H9 (cell line): ENCODE measurements at regions not wholly inside any gene's neighbourhood (a gene's known extent, or its start where the extent isn't known, plus 50 kb on each side); places are given as distances from the start of the nearest gene placed in this dataset.

ENCODE experiments used
- DNase-seq: peaks from one replicate; pipeline ENCODE4 v3.0.0-alpha.2; 2017
- H2AFZ ChIP-seq: one replicate; pipeline ENCODE4 v1.6.1; 2013; ENCODE audit warnings: mild to moderate bottlenecking, low read length, control low read depth, moderate library complexity
- H2AK5ac ChIP-seq: 2 replicates; pipeline ENCODE4 v1.6.1; 2013; ENCODE audit warnings: low read length, control low read depth, mixed read lengths; ENCODE audit not compliant: insufficient read length
- H2BK120ac ChIP-seq: one replicate; pipeline ENCODE4 v1.6.1; 2013; ENCODE audit warnings: low read depth, mild to moderate bottlenecking, low read length, control low read depth, inconsistent platforms; ENCODE audit not compliant: poor library complexity, severe bottlenecking
- H2BK12ac ChIP-seq: 2 replicates; pipeline ENCODE4 v1.6.1; 2013; ENCODE audit warnings: low read length, control low read depth, mixed read lengths, low read depth; ENCODE audit not compliant: insufficient read length
- H2BK15ac ChIP-seq: 2 replicates; pipeline ENCODE4 v1.6.1; 2013; ENCODE audit warnings: low read depth, low read length, control low read depth
- H2BK20ac ChIP-seq: one replicate; pipeline ENCODE4 v1.6.1; 2013; ENCODE audit warnings: low read depth, mild to moderate bottlenecking, low read length, control low read depth, inconsistent platforms; ENCODE audit not compliant: poor library complexity, severe bottlenecking
- H2BK5ac ChIP-seq: 2 replicates; pipeline ENCODE4 v1.6.1; 2013; ENCODE audit warnings: low read length, control low read depth, mixed read lengths; ENCODE audit not compliant: insufficient read length
- H3K14ac ChIP-seq: 2 replicates; pipeline ENCODE4 v1.6.1; 2013; ENCODE audit warnings: low read length, control low read depth; ENCODE audit not compliant: insufficient read depth
- H3K18ac ChIP-seq: 2 replicates; pipeline ENCODE4 v1.6.1; 2013; ENCODE audit warnings: low read depth, mild to moderate bottlenecking, mixed read lengths, low read length, control low read depth; ENCODE audit not compliant: insufficient read length
- H3K23ac ChIP-seq: 2 replicates; pipeline ENCODE4 v1.6.1; 2013; ENCODE audit warnings: low read length, control low read depth, mixed read lengths, low read depth; ENCODE audit not compliant: insufficient read length
- H3K23me2 ChIP-seq: 2 replicates; pipeline ENCODE4 v1.6.1; 2013; ENCODE audit warnings: low read depth, mild to moderate bottlenecking, mixed read lengths, low read length, control low read depth; ENCODE audit not compliant: insufficient read length, poor library complexity, severe bottlenecking
- H3K27ac ChIP-seq: 2 replicates; pipeline ENCODE4 v1.5.1; 2013; ENCODE audit warnings: low read length, control low read depth, mixed read lengths, low read depth; ENCODE audit not compliant: insufficient read length
- H3K27me3 ChIP-seq: 2 replicates; pipeline ENCODE4 v1.6.1; 2013; ENCODE audit warnings: low read length, control low read depth, inconsistent platforms; ENCODE audit not compliant: insufficient read depth
- H3K4ac ChIP-seq: 2 replicates; pipeline ENCODE4 v1.6.1; 2013; ENCODE audit warnings: low read depth, mild to moderate bottlenecking, control low read depth, inconsistent platforms, low read length, moderate library complexity
- H3K4me1 ChIP-seq: 2 replicates; pipeline ENCODE4 v1.6.1; 2013; ENCODE audit warnings: low read length, control low read depth, inconsistent platforms; ENCODE audit not compliant: insufficient read depth
- H3K4me2 ChIP-seq: 2 replicates; pipeline ENCODE4 v1.6.1; 2013; ENCODE audit warnings: low read length, control low read depth, mixed read lengths; ENCODE audit not compliant: insufficient read length, insufficient read depth
- H3K56ac ChIP-seq: 2 replicates; pipeline ENCODE4 v1.6.1; 2013; ENCODE audit warnings: low read depth, mild to moderate bottlenecking, mixed read lengths, low read length, control low read depth; ENCODE audit not compliant: insufficient read length
- H3K79me1 ChIP-seq: 2 replicates; pipeline ENCODE4 v1.6.1; 2013; ENCODE audit warnings: low read depth, mild to moderate bottlenecking, moderate library complexity, low read length, control low read depth, inconsistent platforms; ENCODE audit not compliant: insufficient read depth, poor library complexity, severe bottlenecking
- H3K79me2 ChIP-seq: 2 replicates; pipeline ENCODE4 v1.6.1; 2013; ENCODE audit warnings: low read length, control low read depth, inconsistent platforms; ENCODE audit not compliant: insufficient read depth
- H3K9ac ChIP-seq: 2 replicates; pipeline ENCODE4 v1.6.1; 2013; ENCODE audit warnings: low read length, control low read depth, mixed read lengths; ENCODE audit not compliant: insufficient read length; ENCODE audit errors: extremely low read depth
- H3K9me3 ChIP-seq: one replicate; pipeline ENCODE4 v1.6.1; 2013; ENCODE audit warnings: low read depth, low read length, inconsistent platforms; ENCODE audit not compliant: control insufficient read depth
- H3T11ph ChIP-seq: one replicate; pipeline ENCODE4 v1.6.1; 2013; ENCODE audit warnings: mild to moderate bottlenecking, low read length, control low read depth, inconsistent platforms
- H4K20me1 ChIP-seq: one replicate; pipeline ENCODE4 v1.6.1; 2013; ENCODE audit not compliant: control insufficient read depth, insufficient read length, insufficient read depth
- H4K5ac ChIP-seq: 2 replicates; pipeline ENCODE4 v1.6.1; 2013; ENCODE audit warnings: low read depth, mild to moderate bottlenecking, mixed read lengths, low read length, control low read depth; ENCODE audit not compliant: insufficient read length
- H4K8ac ChIP-seq: replicated peaks from 2 replicates; pipeline ENCODE4 v1.6.1; 2013; ENCODE audit warnings: low read length, control low read depth, mixed read lengths, low read depth; ENCODE audit not compliant: insufficient read length
- H4K91ac ChIP-seq: 2 replicates; pipeline ENCODE4 v1.6.1; 2013; ENCODE audit warnings: low read depth, mild to moderate bottlenecking, moderate library complexity, mixed read lengths, low read length, control low read depth; ENCODE audit not compliant: insufficient read length
- H3K27ac Mint-ChIP-seq, 3 experiments: 2 replicates in 2 of 3; 3 replicates in 1 of 3; pipeline ENCODE4 v1.8.0; 2020 to 2021; ENCODE audit warnings: mixed read lengths in 3 of 3, mild to moderate bottlenecking in 1 of 3, moderate library complexity in 1 of 3
- H3K27me3 Mint-ChIP-seq: 2 replicates; pipeline ENCODE4 v1.8.0; 2021; ENCODE audit warnings: low read depth, mild to moderate bottlenecking, moderate library complexity, mixed read lengths
- H3K36me3 Mint-ChIP-seq, 3 experiments: 2 replicates in 2 of 3; 3 replicates in 1 of 3; pipeline ENCODE4 v1.8.0; 2020 to 2021; ENCODE audit warnings: low read depth in 3 of 3, mixed read lengths in 3 of 3; ENCODE audit not compliant: insufficient read depth in 1 of 3
- H3K4me1 Mint-ChIP-seq, 2 experiments: 2 replicates each; pipeline ENCODE4 v1.8.0; 2020; ENCODE audit warnings: mixed read lengths in 2 of 2
- H3K4me3 Mint-ChIP-seq, 2 experiments: 2 replicates in 1 of 2; 3 replicates in 1 of 2; pipeline ENCODE4 v1.8.0; 2020 to 2021; ENCODE audit warnings: mild to moderate bottlenecking in 2 of 2, mixed read lengths in 2 of 2, moderate library complexity in 1 of 2
- H3K9me3 Mint-ChIP-seq, 2 experiments: 2 replicates in 1 of 2; 3 replicates in 1 of 2; pipeline ENCODE4 v1.8.0; 2020; ENCODE audit warnings: mild to moderate bottlenecking in 2 of 2, mixed read lengths in 2 of 2, moderate library complexity in 1 of 2
- CTCF ChIP-seq: fragments of 200-600 bp; sonication (generic); conservative IDR thresholded peaks from 3 replicates; pipeline ENCODE4 v1.8.0; 2021; ENCODE audit warnings: antibody characterized with exemption, mild to moderate bottlenecking
- WGBS: extraction: QIAGEN DNeasy Blood & Tissue Kit; methylation state at CpG from one replicate; pipeline ENCODE4 v1.1.7; 2013; ENCODE audit warnings: missing lambda C conversion rate, low lambda C conversion rate, mixed read lengths; ENCODE audit not compliant: insufficient read length; ENCODE audit errors: extremely low coverage; 5-methylcytosine and 5-hydroxymethylcytosine counted together

- Histone ChIP-seq H4K91ac (no peak overlapping the region), H3K9ac (no peak overlapping the region), H2AK5ac (no peak overlapping the region), H4K8ac (no peak overlapping the region), H3K23me2 (no peaks in the 10 kb centered on the region), H2BK120ac (no peak overlapping the region), H3K27ac (no peak overlapping the region), H3K27me3 (no peaks in the 10 kb centered on the region), H2AFZ (no peak overlapping the region), H4K20me1 (no peaks in the 10 kb centered on the region), H3K4me1 (no peaks in the 10 kb centered on the region), H3K23ac (no peak overlapping the region), H3K79me1 (no peaks in the 10 kb centered on the region), H2BK12ac (no peak overlapping the region), H3K79me2 (no peaks in the 10 kb centered on the region), H3K4ac (no peak overlapping the region), H2BK15ac (no peak overlapping the region), H3T11ph (no peak overlapping the region), H2BK5ac (no peak overlapping the region), H4K5ac (no peak overlapping the region), H3K9me3 (no peaks in the 10 kb centered on the region), H3K18ac (no peak overlapping the region), H3K56ac (no peak overlapping the region), H3K4me2 (no peak overlapping the region), H2BK20ac (no peak overlapping the region), H3K14ac (no peak overlapping the region)
- no peaks in the 10 kb centered on the region for H3K9me3 Mint-ChIP-seq
- DNase-seq = no peak
- no peak for TF ChIP-seq CTCF
- no CpG with 5 or more reads among the region's 3 CpGs for WGBS
- H3K27me3 Mint-ChIP-seq = no peaks in the 10 kb centered on the region
- no peak overlapping the region for H3K27ac Mint-ChIP-seq
- H3K36me3 Mint-ChIP-seq = no peaks in the 10 kb centered on the region; a peak in 1 of 7 replicates
- no peak overlapping the region for H3K4me3 Mint-ChIP-seq
- H3K4me1 Mint-ChIP-seq = peaks cover 3 to 15% of the 10 kb centered on the region in 2 experiments; a peak in 3 of 4 replicates
These were observed 345.7 kb upstream of the SLC30A5 start for GRCh38 chr5:68748101-68748500.
